Midbrain (tissue), 1 donor: ENCODE measurements at regions not wholly inside any gene's neighbourhood (a gene's known extent, or its start where the extent isn't known, plus 50 kb on each side); places are given as distances from the start of the nearest gene placed in this dataset.

Source experiments
- DNase-seq: peaks from one replicate; lab custom pipeline; 2025; lab: John Stamatoyannopoulos, UW

GRCh38 chr3:99439892-99440291 lies 198.5 kb upstream of the COL8A1 start:
- DNase-seq: no peak

DNA sequence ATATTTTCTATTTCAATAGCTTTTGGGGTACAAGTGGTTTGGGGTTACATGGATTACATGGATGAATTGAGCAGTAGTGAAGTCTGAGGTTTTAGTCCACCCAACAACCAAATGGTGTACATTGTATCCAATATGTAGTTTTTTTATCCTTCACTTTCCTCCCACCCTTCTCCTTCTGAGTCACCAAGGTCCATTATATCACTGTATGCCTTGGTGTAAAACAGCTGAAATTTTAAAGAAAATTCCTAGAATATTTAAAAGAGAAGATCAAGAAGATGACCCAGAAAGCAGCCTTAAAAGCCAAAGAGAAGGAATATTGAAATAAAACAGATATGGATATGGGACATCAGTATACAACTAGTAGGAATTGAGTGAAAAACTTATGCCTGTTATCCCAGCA lies 204.2 kb upstream of the COL8A1 start:
- DNase-seq: no peak

- no peak for DNase-seq
Observed at GRCh38 chr3:99430348-99431134, 207.9 kb upstream of the COL8A1 start.

GRCh38 chr3:99429502-99429901 lies 208.9 kb upstream of the COL8A1 start:
- no peak for DNase-seq

DNA sequence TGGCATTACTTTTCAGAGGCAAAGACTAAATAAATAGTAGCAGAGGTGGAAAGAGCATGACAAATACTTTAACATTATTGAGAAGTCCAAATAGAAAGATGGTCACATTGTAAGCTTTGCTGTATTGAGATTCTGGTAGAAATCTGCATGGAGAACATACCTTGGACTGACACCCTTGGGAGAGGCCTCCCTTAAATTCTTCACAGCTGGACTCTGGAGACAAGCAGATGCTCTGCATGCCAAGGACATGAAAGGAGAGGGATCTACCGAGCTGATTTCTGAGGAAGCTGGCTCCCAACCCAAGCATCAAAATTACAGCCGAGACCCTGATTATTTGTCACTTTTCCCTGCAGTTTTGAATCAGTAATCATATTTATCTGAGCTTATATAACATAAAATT lies 212.5 kb upstream of the COL8A1 start:
- no peak for DNase-seq

DNA sequence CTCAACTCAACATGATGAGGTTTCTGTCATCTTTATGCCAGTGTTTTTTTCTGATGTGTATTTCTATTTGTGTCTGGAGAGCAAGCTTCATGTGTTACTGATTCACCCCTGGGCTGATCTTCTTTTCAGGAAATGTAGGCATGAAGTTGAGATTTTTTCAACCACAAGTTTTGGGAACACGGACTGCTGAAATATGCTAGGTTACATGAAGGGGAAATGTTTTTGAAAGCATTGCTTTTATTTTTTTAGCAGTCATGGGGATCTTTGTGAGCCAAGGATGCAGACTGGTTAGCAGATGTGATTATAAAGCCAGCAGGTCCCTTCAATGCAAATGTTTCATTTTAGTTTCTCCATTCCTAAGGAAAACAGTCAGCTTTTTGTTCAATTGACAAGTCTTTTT lies 219.3 kb upstream of the COL8A1 start:
- DNase-seq: no peak

DNA sequence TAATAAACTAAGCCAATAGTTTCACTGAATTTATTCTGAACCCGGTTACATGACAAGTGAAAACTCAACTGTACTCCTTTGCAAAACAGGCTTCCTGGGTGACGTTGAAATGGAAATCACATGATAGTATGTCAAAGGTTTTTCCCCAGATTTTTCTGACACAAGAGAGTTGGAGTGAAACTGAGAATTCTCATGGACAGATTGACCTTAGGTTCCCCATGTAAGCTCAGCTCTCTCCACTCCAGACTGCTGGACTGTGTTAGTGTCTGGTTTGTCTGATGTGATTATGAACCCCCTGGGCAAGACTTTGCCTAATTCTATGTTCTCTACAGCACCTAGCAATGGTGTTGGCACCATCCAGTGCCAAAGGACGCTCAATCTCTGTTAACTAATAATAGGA lies 219.7 kb upstream of the COL8A1 start:
- no peak for DNase-seq

DNA sequence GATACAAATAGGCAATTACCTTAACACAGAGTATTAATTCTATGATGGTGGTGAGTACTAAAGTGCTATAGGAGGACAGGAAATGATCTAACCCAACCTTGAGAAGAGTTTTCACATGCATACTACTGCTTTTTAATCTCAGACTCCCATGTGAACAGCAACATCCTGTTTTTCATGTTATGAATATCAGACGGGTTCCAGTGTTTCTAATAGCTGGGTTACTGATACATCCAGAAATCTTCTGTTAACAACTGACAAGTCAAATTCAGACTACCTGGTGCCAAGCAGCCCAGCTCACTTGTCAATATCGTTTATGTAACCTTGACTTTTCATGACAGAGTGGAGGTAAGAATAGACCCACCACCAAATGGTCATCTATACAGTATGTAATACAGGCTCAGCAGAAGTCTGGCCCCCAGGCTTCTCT lies 220.2 kb upstream of the COL8A1 start:
- no peak for DNase-seq

GRCh38 chr3:99413504-99413903 lies 224.9 kb upstream of the COL8A1 start:
- no peak for DNase-seq

DNA sequence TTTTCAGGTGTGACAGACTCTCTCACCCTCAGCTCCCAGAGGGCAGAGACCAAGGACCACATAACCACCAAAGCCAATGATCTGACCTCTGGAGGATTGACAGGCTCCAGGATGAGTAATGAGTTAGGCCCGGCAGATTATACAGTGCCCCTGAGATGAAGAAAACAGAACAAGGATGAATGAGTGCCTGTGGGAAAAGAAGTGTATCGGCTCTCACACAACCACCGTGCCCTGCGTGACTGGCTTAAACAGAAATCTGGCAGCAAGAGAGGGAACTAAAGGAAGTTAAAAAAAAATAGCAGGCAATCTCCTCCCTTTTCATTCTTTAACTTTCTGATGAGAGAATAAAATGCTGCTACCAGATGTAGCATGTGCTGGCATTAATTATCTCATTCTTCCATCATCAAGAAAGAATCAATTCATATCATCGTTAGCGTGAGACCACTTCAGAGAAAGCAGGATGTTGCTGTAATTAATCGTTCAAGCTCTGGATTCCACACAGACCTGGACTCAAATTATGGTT lies 227.5 kb upstream of the COL8A1 start:
- no peak for DNase-seq

DNA sequence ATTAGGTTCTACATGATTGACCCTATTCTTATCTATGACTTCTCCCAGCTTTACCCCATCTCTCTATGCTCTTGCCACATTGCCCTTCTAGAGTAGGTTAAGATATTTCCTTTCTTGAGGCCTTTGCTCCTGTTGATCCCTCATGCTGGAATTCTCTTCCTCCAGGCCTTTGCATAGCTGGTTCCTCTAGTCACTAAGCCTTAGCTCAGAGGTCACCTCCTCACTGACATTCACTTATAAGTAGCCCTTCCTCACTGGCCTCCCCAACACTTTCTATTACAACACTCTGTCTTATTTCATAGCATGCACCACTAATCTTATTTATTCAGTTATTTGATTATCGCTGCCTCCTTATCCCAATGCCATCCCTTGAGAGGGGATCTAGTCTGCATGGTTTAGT lies 228.4 kb upstream of the COL8A1 start:
- DNase-seq: no peak

DNA sequence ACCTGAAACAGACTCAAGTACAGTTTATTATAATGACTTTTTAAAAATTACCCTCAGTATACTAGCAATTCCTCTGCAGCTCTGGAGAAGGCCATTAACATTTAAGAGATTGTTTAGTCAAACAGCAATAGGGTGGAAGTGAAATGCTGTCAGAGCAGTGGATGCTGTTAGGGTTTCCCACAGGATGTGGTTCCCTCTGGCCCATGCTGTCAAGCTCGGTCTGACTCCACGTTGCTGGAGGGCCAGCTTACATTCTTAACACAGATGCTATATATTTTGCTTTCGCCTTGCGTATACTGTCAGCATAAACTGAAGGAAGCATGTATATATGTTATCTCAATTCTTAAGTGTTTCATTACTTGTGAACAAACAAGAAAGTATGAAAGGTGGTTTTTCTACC lies 231.1 kb upstream of the COL8A1 start:
- DNase-seq: no peak

DNA sequence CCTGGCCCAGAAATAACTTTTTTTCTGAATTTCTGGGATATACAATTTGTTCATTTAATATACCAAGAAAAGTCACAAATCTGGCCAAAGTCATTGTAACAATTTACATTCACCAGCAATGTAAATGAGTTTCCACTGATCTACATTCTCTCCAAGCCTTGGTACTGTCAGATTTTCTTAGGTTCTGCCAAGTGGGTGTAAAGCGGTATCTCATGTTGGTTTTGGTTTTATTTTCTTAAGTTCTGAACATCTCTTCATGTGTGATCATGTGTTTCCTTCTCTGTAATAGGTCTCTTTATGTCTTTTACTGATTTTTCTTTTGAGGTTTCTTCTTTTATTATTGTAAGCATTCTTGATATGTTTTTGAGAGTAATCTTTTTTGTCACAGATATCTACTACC lies 235.6 kb upstream of the COL8A1 start:
- no peak for DNase-seq

- no peak for DNase-seq
Observed at GRCh38 chr3:99400352-99400751, 238.0 kb upstream of the COL8A1 start.

DNA sequence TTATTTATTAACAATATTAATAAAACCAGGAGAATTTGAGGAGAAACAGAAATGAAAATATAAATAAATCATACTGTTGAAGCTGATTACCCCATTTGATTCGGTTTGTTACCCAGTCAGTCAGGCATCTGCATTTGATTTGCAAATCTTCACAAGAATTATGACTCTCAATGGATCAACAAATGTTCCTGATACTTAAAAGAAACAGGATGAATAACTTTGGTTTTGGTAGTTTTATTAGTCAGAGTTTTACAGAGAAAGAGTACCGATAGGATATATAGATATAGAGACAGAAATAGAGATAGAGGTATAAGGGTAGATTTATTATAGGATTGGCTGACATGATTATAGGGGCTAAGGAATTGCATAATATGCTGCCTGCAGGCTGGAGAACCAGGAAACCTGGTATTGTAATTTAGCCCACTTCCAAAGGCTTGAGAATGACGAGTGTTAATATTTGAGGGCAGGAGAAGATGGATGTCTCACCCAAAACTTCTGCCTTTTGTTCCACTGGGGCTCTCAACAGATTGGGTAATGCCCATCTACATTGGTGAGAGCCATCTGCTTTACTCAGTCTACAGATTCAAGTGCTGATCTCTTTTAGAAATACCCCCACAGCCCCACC lies 241.6 kb upstream of the COL8A1 start:
- DNase-seq: no peak

DNA sequence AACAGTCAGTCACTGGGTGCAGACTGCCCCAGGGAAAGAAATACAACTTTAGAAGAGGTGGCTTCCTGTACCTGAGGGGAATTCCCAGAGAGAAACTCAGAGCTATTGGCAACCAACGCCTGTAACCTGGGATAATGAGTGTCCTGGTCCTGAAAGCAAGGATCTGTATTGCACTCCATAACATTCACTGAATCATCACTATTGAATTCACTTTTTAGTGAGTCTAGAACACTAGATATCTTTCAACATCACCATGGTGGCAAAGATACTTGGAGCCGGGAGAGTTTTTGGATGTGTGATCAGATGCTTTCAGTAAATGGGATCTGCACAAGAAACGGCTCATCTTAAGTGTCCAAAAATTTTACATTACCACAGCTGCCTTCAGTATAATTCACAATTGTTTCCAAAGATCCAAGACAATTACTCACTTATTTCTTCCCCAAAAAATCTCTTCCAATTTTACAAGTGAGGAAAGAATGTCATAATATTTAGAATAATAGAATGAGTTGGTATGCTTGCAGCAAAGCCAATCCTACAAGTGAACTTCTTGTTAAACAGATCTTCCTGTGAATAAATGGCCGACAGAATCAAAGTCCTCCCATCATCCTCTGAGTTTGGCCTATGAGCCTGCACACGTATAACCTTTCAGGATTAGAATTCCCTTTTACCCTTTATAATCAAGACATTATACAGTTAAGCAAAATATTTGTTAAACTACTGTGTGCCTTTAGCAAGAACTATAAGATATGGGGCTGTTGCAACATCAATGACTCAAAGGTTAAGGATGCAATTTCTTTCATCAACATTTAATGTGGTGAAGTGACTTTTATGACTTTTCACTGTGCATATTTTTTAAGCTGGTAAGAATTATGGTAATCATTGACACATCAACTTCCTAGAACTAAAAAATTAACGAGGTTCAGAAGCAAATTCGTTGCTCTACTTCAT lies 243.3 kb upstream of the COL8A1 start:
- no peak for DNase-seq

DNA sequence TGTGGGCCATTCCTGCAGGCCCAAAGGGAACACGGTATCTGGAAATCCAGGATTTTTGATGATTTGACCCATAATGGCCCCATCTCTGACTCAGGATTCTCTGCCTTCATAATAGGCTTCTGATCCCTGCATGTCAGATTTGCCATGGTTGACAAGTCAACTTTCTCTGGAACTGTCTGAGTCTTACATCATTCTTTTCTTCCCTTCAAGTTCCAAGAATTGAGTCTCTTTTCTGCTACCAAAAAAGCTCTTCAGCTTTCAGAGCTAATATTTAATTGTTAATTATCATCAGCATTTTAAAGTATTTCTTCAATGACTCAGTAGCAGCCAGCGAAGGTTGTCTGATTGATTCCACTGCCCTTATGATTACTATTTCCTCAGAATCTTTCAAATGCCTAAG lies 244.4 kb upstream of the COL8A1 start:
- no peak for DNase-seq

DNA sequence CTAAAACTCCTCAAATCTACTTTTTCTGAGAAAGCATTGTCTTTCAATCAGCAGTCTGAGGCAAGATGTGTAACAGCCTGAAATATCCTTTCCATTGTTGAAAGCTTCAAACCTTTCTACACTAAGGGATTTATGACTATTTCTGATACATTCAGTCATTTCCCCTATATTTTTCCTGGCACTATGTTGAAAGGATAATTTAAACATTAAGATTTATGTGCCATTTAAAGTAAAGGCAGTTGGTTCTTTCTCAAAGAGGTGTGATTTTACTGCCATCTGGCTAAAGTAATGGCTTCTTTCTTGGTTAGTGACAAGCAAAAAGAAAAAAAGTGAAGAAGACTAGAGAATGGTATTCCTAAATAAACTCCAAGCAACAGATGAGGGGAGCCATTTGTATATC lies 249.6 kb upstream of the COL8A1 start:
- DNase-seq: no peak

DNA sequence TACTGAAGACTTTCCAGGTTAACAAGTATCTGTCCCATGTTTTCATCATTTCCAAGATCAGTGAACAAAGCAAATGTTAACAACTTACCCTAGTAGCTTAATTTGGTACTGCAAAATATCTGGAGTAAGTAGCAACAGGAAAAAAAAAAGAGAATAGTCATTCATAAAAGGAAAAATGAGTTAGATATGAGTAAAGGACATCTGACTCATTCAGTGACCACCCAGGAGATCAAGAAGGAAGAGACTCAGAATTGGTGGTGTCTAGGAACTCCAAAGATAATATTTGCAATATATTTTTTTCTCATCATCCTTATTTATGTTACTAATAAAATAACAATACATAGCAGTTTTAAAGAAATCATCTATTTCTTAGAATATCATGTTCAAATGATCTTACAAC lies 253.8 kb upstream of the COL8A1 start:
- no peak for DNase-seq

GRCh38 chr3:99376926-99377325 lies 261.5 kb upstream of the COL8A1 start:
- DNase-seq: no peak

DNA sequence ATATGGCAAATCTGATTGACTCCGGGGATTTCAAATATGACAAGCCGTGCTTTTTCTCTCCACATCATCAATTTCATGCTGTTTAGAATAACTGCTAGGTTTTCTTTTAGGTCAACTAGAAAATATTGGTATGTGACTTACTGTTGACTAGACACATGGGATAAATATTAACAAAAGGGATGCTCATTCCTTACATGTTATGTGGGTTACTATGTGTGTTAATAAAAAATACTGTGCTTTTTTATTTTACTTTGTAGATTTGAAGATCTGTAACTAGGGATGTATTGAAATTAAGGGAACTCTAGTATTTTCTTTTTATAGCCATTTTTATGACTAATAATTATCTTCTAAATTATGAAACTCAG lies 264.6 kb upstream of the COL8A1 start:
- no peak for DNase-seq

- DNase-seq: no peak
Observed at GRCh38 chr3:99373088-99373845, 265.1 kb upstream of the COL8A1 start.
